ENCODE measurements at regions not wholly inside any gene's neighbourhood (a gene's known extent, or its start where the extent isn't known, plus 50 kb on each side); places are given as distances from the start of the nearest gene placed in this dataset.

- Histone ChIP-seq H3K9me3 (ENCODE audit: control insufficient read depth, low read depth, low read length) (no peaks in the 10 kb centered on the region), H3K27me3 (ENCODE audit: insufficient read depth, low read length) (no peaks in the 10 kb centered on the region), H4K8ac (replicated peaks; ENCODE audit: insufficient read length, low read depth, low read length) (no peak overlapping the region), H3K9ac (ENCODE audit: extremely low read depth, insufficient read length, low read length) (no peak overlapping the region), H2BK5ac (ENCODE audit: insufficient read length, low read length) (no peak overlapping the region), H3K4me2 (ENCODE audit: insufficient read depth, insufficient read length, low read length) (no peak overlapping the region), H3T11ph (ENCODE audit: low read length) (no peak overlapping the region), H3K4me1 (ENCODE audit: insufficient read depth, low read length) (no peaks in the 10 kb centered on the region; the same call in 1 of the 2 replicates), H3K27ac (ENCODE audit: insufficient read length, low read depth, low read length) (no peak overlapping the region), H3K23me2 (ENCODE audit: insufficient read length, low read depth, low read length, poor library complexity, severe bottlenecking) (no peaks in the 10 kb centered on the region), H2BK20ac (ENCODE audit: low read depth, low read length, poor library complexity, severe bottlenecking) (no peak overlapping the region), H3K56ac (ENCODE audit: insufficient read length, low read depth, low read length) (no peak overlapping the region), H3K4ac (ENCODE audit: low read depth, low read length) (no peak overlapping the region), H3K14ac (ENCODE audit: insufficient read depth, low read length) (no peak overlapping the region), H2BK15ac (ENCODE audit: low read depth, low read length) (no peak overlapping the region), H2AFZ (ENCODE audit: low read length) (no peak overlapping the region), H3K23ac (ENCODE audit: insufficient read length, low read depth, low read length) (no peak overlapping the region), H3K18ac (ENCODE audit: insufficient read length, low read depth, low read length) (no peak overlapping the region), H3K79me1 (ENCODE audit: insufficient read depth, low read depth, low read length, poor library complexity, severe bottlenecking) (no peaks in the 10 kb centered on the region), H4K5ac (ENCODE audit: insufficient read length, low read depth, low read length) (no peak overlapping the region), H2BK12ac (ENCODE audit: insufficient read length, low read depth, low read length) (no peak overlapping the region), H4K91ac (ENCODE audit: insufficient read length, low read depth, low read length) (no peak overlapping the region), H3K79me2 (ENCODE audit: insufficient read depth, low read length) (no peaks in the 10 kb centered on the region), H2AK5ac (ENCODE audit: insufficient read length, low read length) (no peak overlapping the region), H2BK120ac (ENCODE audit: low read depth, low read length, poor library complexity, severe bottlenecking) (no peak overlapping the region), H4K20me1 (ENCODE audit: control insufficient read depth, insufficient read depth, insufficient read length) (no peaks in the 10 kb centered on the region)
- H3K4me1 Mint-ChIP-seq: peaks cover 21 to 36% of the 10 kb centered on the region in 2 experiments
- peaks cover 0 to 3% (median 2%) of the 10 kb centered on the region in 3 experiments; a peak in 3 of 7 replicates for H3K36me3 Mint-ChIP-seq (ENCODE audit: insufficient read depth in 1 of 3, low read depth in 3 of 3)
- no peak overlapping the region for H3K4me3 Mint-ChIP-seq
- TF ChIP-seq CTCF (conservative IDR thresholded peaks at IDR 0.05): no peak
- no CpG with 5 or more reads among the region's 6 CpGs for WGBS (ENCODE audit: extremely low coverage, insufficient read length, low lambda C conversion rate)
- H3K9me3 Mint-ChIP-seq: peaks cover 0 to 2% of the 10 kb centered on the region in 2 experiments; a peak in 2 of 5 replicates
- H3K27ac Mint-ChIP-seq: no peak overlapping the region
- H3K27me3 Mint-ChIP-seq (ENCODE audit: low read depth): no peaks in the 10 kb centered on the region
- DNase-seq: no peak
Measured at GRCh38 chr6:22884456-22884855, 315.1 kb downstream of the HDGFL1 start.
